ENCODE measurements at regions not wholly inside any gene's neighbourhood (a gene's known extent, or its start where the extent isn't known, plus 50 kb on each side); places are given as distances from the start of the nearest gene placed in this dataset.

- TF ChIP-seq CTCF (conservative IDR thresholded peaks at IDR 0.05 in 1 of 2, IDR thresholded peaks at IDR 0.05 in 1 of 2; ENCODE audit: low read depth in 1 of 2, low read length in 2 of 2) (no peak), EZH2 (IDR thresholded peaks at IDR 0.05; ENCODE audit: low read length, missing control alignments) (no peak)
Measured at GRCh38 chr1:60622486-60622885, 459.9 kb upstream of the NFIA start.

All from fibroblast of lung (primary cell).